HepG2 (cell line): ENCODE measurements at regions not wholly inside any gene's neighbourhood (a gene's known extent, or its start where the extent isn't known, plus 50 kb on each side); places are given as distances from the start of the nearest gene placed in this dataset.

Experiments used
- BRF2 ChIP-seq: sonication (generic); formaldehyde crosslinking; IDR thresholded peaks from 2 replicates; pipeline ENCODE4 v1.8.1; 2022; ENCODE audit warnings: mild to moderate bottlenecking, missing genetic modification reagents
- ELF4 ChIP-seq: sonication (generic); formaldehyde crosslinking; IDR thresholded peaks from 2 replicates; pipeline ENCODE4 v1.5.0; 2020; ENCODE audit warnings: missing genetic modification reagents, mild to moderate bottlenecking, moderate library complexity, borderline replicate concordance
- KMT2B ChIP-seq: IDR thresholded peaks from 2 replicates; pipeline ENCODE4 v1.6.1; 2016; ENCODE audit warnings: missing genetic modification reagents, missing compliant biosample characterization
- MYC ChIP-seq: sonication (generic); formaldehyde crosslinking; IDR thresholded peaks from 2 replicates; pipeline ENCODE4 v1.9.0; 2021; ENCODE audit warnings: missing genetic modification reagents, borderline replicate concordance
- NR2F6 ChIP-seq, 2 experiments: IDR thresholded peaks; 2 replicates each; pipeline ENCODE4 v1.6.1; 2016; ENCODE audit warnings: antibody characterized with exemption in 1 of 2, mild to moderate bottlenecking in 1 of 2
- NR3C1 ChIP-seq: sonication (generic); formaldehyde crosslinking; IDR thresholded peaks from 2 replicates; pipeline ENCODE4 v1.4.0; 2020; ENCODE audit warnings: missing genetic modification reagents
- PHF8 ChIP-seq: sonication (generic); formaldehyde crosslinking; IDR thresholded peaks from 2 replicates; pipeline ENCODE4 v1.5.0; 2020; ENCODE audit warnings: missing genetic modification reagents
- POLR2AphosphoS2 ChIP-seq: IDR thresholded peaks from 2 replicates; pipeline ENCODE4 v1.6.1; 2011; ENCODE audit warnings: low read depth, low read length, improper control_type of control experiment
- TF ChIP-seq, protein P1 (sequence below): sonication (generic); formaldehyde crosslinking; IDR thresholded peaks from 2 replicates; pipeline ENCODE4 v1.5.0; 2020; ENCODE audit warnings: mild to moderate bottlenecking, missing genetic modification reagents, moderate library complexity
- TF ChIP-seq, protein P2 (sequence below): sonication (generic); formaldehyde crosslinking; conservative IDR thresholded peaks from 2 replicates; pipeline ENCODE4 v1.8.1; 2023; ENCODE audit warnings: missing genetic modification reagents

DNA sequence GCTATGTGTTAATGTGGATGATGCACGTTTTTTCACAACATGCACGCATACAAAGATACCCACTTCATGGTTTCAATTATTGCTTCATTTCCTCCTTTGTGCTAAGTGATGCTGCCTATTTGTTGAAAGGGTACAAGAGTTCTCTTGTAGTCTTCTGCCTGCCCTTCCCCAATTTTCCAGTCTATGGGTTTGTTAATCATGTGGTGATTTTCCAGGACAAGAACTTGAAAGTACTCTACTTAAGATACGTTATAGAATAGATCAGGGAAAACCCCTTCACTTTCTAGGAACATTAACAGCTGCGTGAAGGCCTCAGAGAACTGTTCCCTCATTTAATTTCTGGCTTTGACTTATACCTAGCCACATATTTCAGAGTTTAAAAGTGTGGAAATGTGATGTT lies 52.1 kb upstream of the SLC44A3 start:
- TF ChIP-seq, protein P1, sequence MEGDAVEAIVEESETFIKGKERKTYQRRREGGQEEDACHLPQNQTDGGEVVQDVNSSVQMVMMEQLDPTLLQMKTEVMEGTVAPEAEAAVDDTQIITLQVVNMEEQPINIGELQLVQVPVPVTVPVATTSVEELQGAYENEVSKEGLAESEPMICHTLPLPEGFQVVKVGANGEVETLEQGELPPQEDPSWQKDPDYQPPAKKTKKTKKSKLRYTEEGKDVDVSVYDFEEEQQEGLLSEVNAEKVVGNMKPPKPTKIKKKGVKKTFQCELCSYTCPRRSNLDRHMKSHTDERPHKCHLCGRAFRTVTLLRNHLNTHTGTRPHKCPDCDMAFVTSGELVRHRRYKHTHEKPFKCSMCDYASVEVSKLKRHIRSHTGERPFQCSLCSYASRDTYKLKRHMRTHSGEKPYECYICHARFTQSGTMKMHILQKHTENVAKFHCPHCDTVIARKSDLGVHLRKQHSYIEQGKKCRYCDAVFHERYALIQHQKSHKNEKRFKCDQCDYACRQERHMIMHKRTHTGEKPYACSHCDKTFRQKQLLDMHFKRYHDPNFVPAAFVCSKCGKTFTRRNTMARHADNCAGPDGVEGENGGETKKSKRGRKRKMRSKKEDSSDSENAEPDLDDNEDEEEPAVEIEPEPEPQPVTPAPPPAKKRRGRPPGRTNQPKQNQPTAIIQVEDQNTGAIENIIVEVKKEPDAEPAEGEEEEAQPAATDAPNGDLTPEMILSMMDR, result no peak
- TF ChIP-seq, protein P2, sequence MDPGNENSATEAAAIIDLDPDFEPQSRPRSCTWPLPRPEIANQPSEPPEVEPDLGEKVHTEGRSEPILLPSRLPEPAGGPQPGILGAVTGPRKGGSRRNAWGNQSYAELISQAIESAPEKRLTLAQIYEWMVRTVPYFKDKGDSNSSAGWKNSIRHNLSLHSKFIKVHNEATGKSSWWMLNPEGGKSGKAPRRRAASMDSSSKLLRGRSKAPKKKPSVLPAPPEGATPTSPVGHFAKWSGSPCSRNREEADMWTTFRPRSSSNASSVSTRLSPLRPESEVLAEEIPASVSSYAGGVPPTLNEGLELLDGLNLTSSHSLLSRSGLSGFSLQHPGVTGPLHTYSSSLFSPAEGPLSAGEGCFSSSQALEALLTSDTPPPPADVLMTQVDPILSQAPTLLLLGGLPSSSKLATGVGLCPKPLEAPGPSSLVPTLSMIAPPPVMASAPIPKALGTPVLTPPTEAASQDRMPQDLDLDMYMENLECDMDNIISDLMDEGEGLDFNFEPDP (CRISPR knock-in tag), result no peak
- TF ChIP-seq NR2F6 (IDR thresholded peaks at IDR 0.05) (no peak), NR2F6 (CRISPR knock-in tag; IDR thresholded peaks at IDR 0.05) (no peak), BRF2 (CRISPR knock-in tag) (no peak), PHF8 (CRISPR knock-in tag) (no peak), KMT2B (no peak), MYC (no peak), POLR2AphosphoS2 (no peak), ELF4 (CRISPR knock-in tag) (no peak), NR3C1 (CRISPR knock-in tag) (no peak)
